ENCODE measurements at regions not wholly inside any gene's neighbourhood (a gene's known extent, or its start where the extent isn't known, plus 50 kb on each side); places are given as distances from the start of the nearest gene placed in this dataset.

DNA sequence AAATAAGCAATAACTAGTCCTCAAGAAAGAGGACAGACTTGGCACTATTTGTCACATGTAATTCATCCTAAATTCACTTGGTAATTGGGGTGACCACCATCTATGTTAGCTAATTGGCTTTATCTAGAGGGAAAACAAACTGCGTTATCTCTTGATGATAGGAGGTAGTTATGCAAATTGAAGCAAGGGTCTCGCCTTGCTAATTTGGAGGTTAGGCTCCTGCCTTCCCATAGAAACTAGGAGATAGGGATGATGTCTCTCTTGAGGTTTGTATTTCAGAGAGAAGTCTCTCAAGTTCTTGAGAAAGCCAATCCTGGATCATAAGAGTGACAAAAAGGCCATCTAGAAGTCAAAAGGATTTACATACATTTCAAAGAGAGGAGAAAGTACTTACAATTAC, 179.9 kb downstream of the SLITRK6 start:
- TF ChIP-seq, protein P1, sequence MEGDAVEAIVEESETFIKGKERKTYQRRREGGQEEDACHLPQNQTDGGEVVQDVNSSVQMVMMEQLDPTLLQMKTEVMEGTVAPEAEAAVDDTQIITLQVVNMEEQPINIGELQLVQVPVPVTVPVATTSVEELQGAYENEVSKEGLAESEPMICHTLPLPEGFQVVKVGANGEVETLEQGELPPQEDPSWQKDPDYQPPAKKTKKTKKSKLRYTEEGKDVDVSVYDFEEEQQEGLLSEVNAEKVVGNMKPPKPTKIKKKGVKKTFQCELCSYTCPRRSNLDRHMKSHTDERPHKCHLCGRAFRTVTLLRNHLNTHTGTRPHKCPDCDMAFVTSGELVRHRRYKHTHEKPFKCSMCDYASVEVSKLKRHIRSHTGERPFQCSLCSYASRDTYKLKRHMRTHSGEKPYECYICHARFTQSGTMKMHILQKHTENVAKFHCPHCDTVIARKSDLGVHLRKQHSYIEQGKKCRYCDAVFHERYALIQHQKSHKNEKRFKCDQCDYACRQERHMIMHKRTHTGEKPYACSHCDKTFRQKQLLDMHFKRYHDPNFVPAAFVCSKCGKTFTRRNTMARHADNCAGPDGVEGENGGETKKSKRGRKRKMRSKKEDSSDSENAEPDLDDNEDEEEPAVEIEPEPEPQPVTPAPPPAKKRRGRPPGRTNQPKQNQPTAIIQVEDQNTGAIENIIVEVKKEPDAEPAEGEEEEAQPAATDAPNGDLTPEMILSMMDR (IDR thresholded peaks at IDR 0.05; ENCODE audit: insufficient read depth, low read depth, low read length) = no peak
- TF ChIP-seq EZH2 (IDR thresholded peaks at IDR 0.05; ENCODE audit: insufficient read depth, low read length) = no peak

Measured in astrocyte (in vitro differentiated cells and primary cell).